SK-N-SH (cell line): ENCODE measurements at regions not wholly inside any gene's neighbourhood (a gene's known extent, or its start where the extent isn't known, plus 50 kb on each side); places are given as distances from the start of the nearest gene placed in this dataset.

Source experiments
- CTCF ChIA-PET: fragments of 300-600, 350-600 bp; formaldehyde crosslinking; extraction: SDS; loops from one replicate; lab custom pipeline; 2021; lab: Yijun Ruan, JAX
- POLR2A ChIA-PET: fragments of 350-600 bp; sonication (Branson Sonifier 250); formaldehyde crosslinking; extraction: SDS; loops from one replicate; lab custom pipeline; 2020; ENCODE audit warnings: antibody characterized with exemption, inconsistent platforms; lab: Yijun Ruan, JAX
- DNase-seq: peaks from one replicate; pipeline ENCODE4 v3.0.0; 2012
- H2AFZ ChIP-seq: fragments of 200-600 bp; sonication (generic); 2 replicates; pipeline ENCODE4 v1.8.1; 2016; ENCODE audit warnings: antibody characterized with exemption, mild to moderate bottlenecking, low read depth
- H3F3A ChIP-seq: fragments of 200-600 bp; sonication (generic); replicated peaks from 2 replicates; pipeline ENCODE3; 2016; ENCODE audit warnings: antibody characterized with exemption, mild to moderate bottlenecking; ENCODE audit not compliant: insufficient read depth
- H3K27ac ChIP-seq, 2 experiments: fragments of 200-500 bp in 1 of 2; fragments of 200-600 bp in 1 of 2; sonication (Bioruptor generic) in 1 of 2; sonication (generic), shearing (Covaris generic) in 1 of 2; 2 replicates each; pipeline versions ENCODE4 v1.5.1 to v1.6.1; 2014 to 2016; ENCODE audit warnings: low read depth in 2 of 2, inconsistent platforms in 1 of 2, low read length in 1 of 2, mild to moderate bottlenecking in 1 of 2, mixed read lengths in 1 of 2
- H3K27me3 ChIP-seq: fragments of 200-600 bp; sonication (generic), shearing (Covaris generic); 2 replicates; pipeline ENCODE4 v1.6.1; 2016; ENCODE audit warnings: mixed run types; ENCODE audit not compliant: insufficient read depth
- H3K36me3 ChIP-seq, 2 experiments: fragments of 200-500 bp in 1 of 2; fragments of 200-600 bp in 1 of 2; sonication (Bioruptor generic) in 1 of 2; sonication (generic) in 1 of 2; replicated peaks in 1 of 2; 2 replicates each; pipeline versions ENCODE3 to v1.5.1; 2014 to 2016; ENCODE audit warnings: low read length in 1 of 2, mild to moderate bottlenecking in 1 of 2; ENCODE audit not compliant: insufficient read depth in 2 of 2, control insufficient read depth in 1 of 2
- H3K4me1 ChIP-seq, 2 experiments: fragments of 200-500 bp in 1 of 2; fragments of 200-600 bp in 1 of 2; sonication (Bioruptor generic) in 1 of 2; sonication (generic), shearing (Covaris generic) in 1 of 2; 2 replicates each; pipeline versions ENCODE4 v1.5.1 to v1.6.1; 2014 to 2016; ENCODE audit warnings: low read depth in 1 of 2, low read length in 1 of 2, mixed run types in 1 of 2; ENCODE audit not compliant: insufficient read depth in 2 of 2, control insufficient read depth in 1 of 2
- H3K4me2 ChIP-seq: fragments of 200-600 bp; sonication (generic), shearing (Covaris generic); 2 replicates; pipeline ENCODE4 v1.6.1; 2017; ENCODE audit warnings: mixed run types
- H3K4me3 ChIP-seq, 2 experiments: fragments of 200-500 bp in 1 of 2; fragments of 200-600 bp in 1 of 2; sonication (Bioruptor generic) in 1 of 2; sonication (generic), shearing (Covaris generic) in 1 of 2; 2 replicates each; pipeline versions ENCODE4 v1.5.1 to v1.8.1; 2014 to 2016; ENCODE audit warnings: low read depth in 2 of 2, inconsistent platforms in 1 of 2, low read length in 1 of 2, mild to moderate bottlenecking in 1 of 2, mixed read lengths in 1 of 2, moderate library complexity in 1 of 2
- H3K79me2 ChIP-seq: fragments of 200-600 bp; sonication (generic); 2 replicates; pipeline ENCODE4 v1.8.1; 2017; ENCODE audit warnings: mild to moderate bottlenecking; ENCODE audit not compliant: insufficient read depth
- H3K9ac ChIP-seq: fragments of 200-600 bp; sonication (generic); 2 replicates; pipeline ENCODE4 v1.6.1; 2017; ENCODE audit warnings: mixed run types
- H3K9me2 ChIP-seq: fragments of 200-600 bp; sonication (generic); 2 replicates; pipeline ENCODE4 v1.6.1; 2017; ENCODE audit warnings: mixed run types
- H3K9me3 ChIP-seq: fragments of 200-600 bp; sonication (generic); 2 replicates; pipeline ENCODE4 v1.6.1; 2017; ENCODE audit warnings: mixed run types, mild to moderate bottlenecking, moderate library complexity
- H4K20me1 ChIP-seq: fragments of 200-600 bp; sonication (generic); 2 replicates; pipeline ENCODE4 v1.6.1; 2017; ENCODE audit warnings: mild to moderate bottlenecking, mixed run types; ENCODE audit not compliant: insufficient read depth
- EP300 ChIP-seq, 2 experiments: IDR thresholded peaks; 2 replicates each; pipeline versions ENCODE4 v1.4.0 to v1.6.1; 2012; ENCODE audit warnings: borderline replicate concordance in 1 of 2, low read depth in 1 of 2, low read length in 1 of 2
- EZH2phosphoT487 ChIP-seq: fragments of 200-600 bp; sonication (generic); IDR thresholded peaks from 2 replicates; pipeline ENCODE4 v1.6.1; 2017; ENCODE audit warnings: low read depth, mixed run types, mild to moderate bottlenecking, antibody characterized with exemption, moderate library complexity, borderline replicate concordance
- FOSL2 ChIP-seq: IDR thresholded peaks from 2 replicates; pipeline ENCODE4 v1.4.0; 2012; ENCODE audit warnings: low read depth, mild to moderate bottlenecking, moderate library complexity, borderline replicate concordance
- FOXM1 ChIP-seq: IDR thresholded peaks from 2 replicates; pipeline ENCODE4 v1.4.0; 2012; ENCODE audit warnings: low read depth, mild to moderate bottlenecking
- IRF3 ChIP-seq: fragments of 150-350 bp; IDR thresholded peaks from 2 replicates; pipeline ENCODE4 v1.6.1; 2016; ENCODE audit warnings: mild to moderate bottlenecking, low read depth, low read length
- JUND ChIP-seq: IDR thresholded peaks from 2 replicates; pipeline ENCODE4 v1.4.0; 2012
- MAX ChIP-seq: IDR thresholded peaks from 2 replicates; pipeline ENCODE4 v1.4.0; 2012; ENCODE audit warnings: low read depth
- MEF2A ChIP-seq: IDR thresholded peaks from 2 replicates; pipeline ENCODE4 v1.4.0; 2012; ENCODE audit warnings: low read depth, borderline replicate concordance
- PBX3 ChIP-seq: IDR thresholded peaks from 2 replicates; pipeline ENCODE4; 2012
- POLR2AphosphoS5 ChIP-seq: IDR thresholded peaks from 2 replicates; pipeline ENCODE4 v1.6.1; 2012; ENCODE audit warnings: low read depth, low read length
- RCOR1 ChIP-seq: fragments of 150-350 bp; IDR thresholded peaks from 2 replicates; pipeline ENCODE4 v1.6.1; 2017; ENCODE audit warnings: antibody characterized with exemption, low read length
- REST ChIP-seq: IDR thresholded peaks from 2 replicates; pipeline ENCODE4 v1.6.1; 2012; ENCODE audit warnings: mild to moderate bottlenecking, low read depth, low read length, moderate library complexity
- RFX5 ChIP-seq: IDR thresholded peaks from 2 replicates; pipeline ENCODE4 v1.6.1; 2012; ENCODE audit warnings: mild to moderate bottlenecking, improper control_type of control experiment, low read length
- RXRA ChIP-seq: IDR thresholded peaks from 2 replicates; pipeline ENCODE4 v1.4.0; 2012; ENCODE audit warnings: low read depth, mild to moderate bottlenecking, borderline replicate concordance
- SIN3A ChIP-seq: IDR thresholded peaks from 2 replicates; pipeline ENCODE4 v1.6.1; 2012; ENCODE audit warnings: low read depth, mild to moderate bottlenecking, low read length, moderate library complexity, borderline replicate concordance
- USF2 ChIP-seq: fragments of 150-350 bp; IDR thresholded peaks from 2 replicates; pipeline ENCODE4 v1.6.1; 2017; ENCODE audit warnings: antibody characterized with exemption, low read length, low read depth, borderline replicate concordance
- YY1 ChIP-seq: IDR thresholded peaks from 2 replicates; pipeline ENCODE4 v1.4.0; 2012; ENCODE audit warnings: low read depth, mild to moderate bottlenecking
- whole genome bisulfite sequencing: methylation state at CpG from one replicate; pipeline ENCODE4 v1.1.6; 2017; ENCODE audit warnings: low lambda C conversion rate; 5-methylcytosine and 5-hydroxymethylcytosine counted together

- H3K9me2 ChIP-seq = no peaks in the 10 kb centered on the region
- no peaks in the 10 kb centered on the region for H4K20me1 ChIP-seq
- POLR2A ChIA-PET = no interaction called here
- H3K4me1 ChIP-seq = no peaks in the 10 kb centered on the region
- H3K36me3 ChIP-seq = no peaks in the 10 kb centered on the region
- H3K9me3 ChIP-seq = peaks cover 7% of the 10 kb centered on the region; the same call in 1 of the 2 replicates
- H3K4me3 ChIP-seq = no peak overlapping the region
- no peaks in the 10 kb centered on the region; the same call in 1 of the 2 replicates for H3K27me3 ChIP-seq
- 40% methylated on average over 5 of the region's 5 CpGs for WGBS
- no peak for TF ChIP-seq USF2
- no peak for TF ChIP-seq IRF3
- no peak for TF ChIP-seq RXRA
- no peak for TF ChIP-seq POLR2AphosphoS5
- no peak for TF ChIP-seq YY1
- TF ChIP-seq RFX5 = no peak
- TF ChIP-seq MAX = no peak
- no peak for TF ChIP-seq EP300 (IDR thresholded peaks at IDR 0.05; ENCODE audit: borderline replicate concordance in 1 of 2, low read depth in 1 of 2, low read length in 1 of 2)
- no peak for TF ChIP-seq JUND
- no peak overlapping the region for H2AFZ ChIP-seq
- H3K79me2 ChIP-seq = no peaks in the 10 kb centered on the region
- no peaks in the 10 kb centered on the region for H3F3A ChIP-seq
- H3K27ac ChIP-seq = no peak overlapping the region
- H3K9ac ChIP-seq = no peak overlapping the region
- DNase-seq = no peak
- CTCF ChIA-PET = no interaction called here
- no peak overlapping the region for H3K4me2 ChIP-seq
Observed at GRCh38 chr13:42458193-42458592, 115.8 kb upstream of the TNFSF11 start.

- peaks cover 7% of the 10 kb centered on the region; the same call in 1 of the 2 replicates for H3K9me3 ChIP-seq
- WGBS = 50% methylated on average over 4 of the region's 4 CpGs
- H3K27me3 ChIP-seq = no peaks in the 10 kb centered on the region
- H3K9ac ChIP-seq = no peak overlapping the region
- no peaks in the 10 kb centered on the region for H3K79me2 ChIP-seq
- H3K9me2 ChIP-seq = no peaks in the 10 kb centered on the region
- H3K4me3 ChIP-seq = no peak overlapping the region
- no peak overlapping the region for H2AFZ ChIP-seq
- DNase-seq = no peak
- no peaks in the 10 kb centered on the region for H3F3A ChIP-seq
- POLR2A ChIA-PET = no interaction called here
- no peaks in the 10 kb centered on the region for H3K36me3 ChIP-seq
- H3K4me1 ChIP-seq = no peaks in the 10 kb centered on the region
- H4K20me1 ChIP-seq = no peaks in the 10 kb centered on the region
- no peak overlapping the region for H3K27ac ChIP-seq
- CTCF ChIA-PET = interaction anchor here (0.6 to 0.7 kb wide), 2 partner anchors 164 to 1488 kb away, joined by 3 read pairs; no protein-coding TSS in a partner anchor
- H3K4me2 ChIP-seq = no peak overlapping the region
- TF ChIP-seq RCOR1 (no peak), PBX3 (no peak), USF2 (no peak), MAX (no peak), SIN3A (no peak), YY1 (no peak), FOXM1 (no peak), FOSL2 (no peak), POLR2AphosphoS5 (no peak), IRF3 (no peak), EZH2phosphoT487 (no peak), RFX5 (no peak), JUND (no peak), REST (no peak), MEF2A (no peak)
Observed at GRCh38 chr13:42466123-42466522, 107.8 kb upstream of the TNFSF11 start.
